Parathyroid adenoma (tissue), 2 donors: ENCODE measurements at regions not wholly inside any gene's neighbourhood (a gene's known extent, or its start where the extent isn't known, plus 50 kb on each side); places are given as distances from the start of the nearest gene placed in this dataset.

ENCODE experiments used
- H2AFZ ChIP-seq: fragments of 300-600 bp; sonication (generic); one replicate; pipeline ENCODE4 v1.7.0; 2017; ENCODE audit warnings: antibody characterized with exemption, mild to moderate bottlenecking
- H3K27ac ChIP-seq: fragments of 300-600 bp; sonication (generic); one replicate; pipeline ENCODE4 v1.7.0; 2017
- H3K27me3 ChIP-seq: fragments of 300-600 bp; sonication (generic); one replicate; pipeline ENCODE4 v1.7.0; 2017; ENCODE audit warnings: low read length; ENCODE audit not compliant: control insufficient read depth, insufficient read depth
- H3K36me3 ChIP-seq: fragments of 300-600 bp; sonication (generic); one replicate; pipeline ENCODE4 v1.7.0; 2017; ENCODE audit warnings: low read length; ENCODE audit not compliant: control insufficient read depth, insufficient read depth
- H3K4me1 ChIP-seq: fragments of 300-600 bp; sonication (generic); one replicate; pipeline ENCODE4 v1.7.0; 2017; ENCODE audit warnings: control low read depth
- H3K4me2 ChIP-seq: fragments of 300-600 bp; sonication (generic); one replicate; pipeline ENCODE4 v1.7.0; 2017; ENCODE audit warnings: low read length
- H3K4me3 ChIP-seq: fragments of 300-600 bp; sonication (generic); one replicate; pipeline ENCODE4 v1.7.0; 2017; ENCODE audit warnings: low read depth, low read length
- H3K79me2 ChIP-seq: fragments of 300-600 bp; sonication (generic); one replicate; pipeline ENCODE4 v1.7.0; 2017; ENCODE audit warnings: control low read depth
- H3K9ac ChIP-seq: fragments of 300-600 bp; sonication (generic); one replicate; pipeline ENCODE4 v1.7.0; 2017; ENCODE audit warnings: mild to moderate bottlenecking
- H3K9me3 ChIP-seq: fragments of 300-600 bp; sonication (generic); one replicate; pipeline ENCODE4 v1.7.0; 2017; ENCODE audit warnings: low read length; ENCODE audit not compliant: control insufficient read depth
- TF ChIP-seq, protein P1 (sequence below): fragments of 300-600 bp; sonication (generic); IDR thresholded peaks from one replicate; pipeline ENCODE4 v1.7.0; 2017; ENCODE audit warnings: antibody characterized with exemption, mild to moderate bottlenecking
- donor health status: primary hyperparathyroidism.

DNA sequence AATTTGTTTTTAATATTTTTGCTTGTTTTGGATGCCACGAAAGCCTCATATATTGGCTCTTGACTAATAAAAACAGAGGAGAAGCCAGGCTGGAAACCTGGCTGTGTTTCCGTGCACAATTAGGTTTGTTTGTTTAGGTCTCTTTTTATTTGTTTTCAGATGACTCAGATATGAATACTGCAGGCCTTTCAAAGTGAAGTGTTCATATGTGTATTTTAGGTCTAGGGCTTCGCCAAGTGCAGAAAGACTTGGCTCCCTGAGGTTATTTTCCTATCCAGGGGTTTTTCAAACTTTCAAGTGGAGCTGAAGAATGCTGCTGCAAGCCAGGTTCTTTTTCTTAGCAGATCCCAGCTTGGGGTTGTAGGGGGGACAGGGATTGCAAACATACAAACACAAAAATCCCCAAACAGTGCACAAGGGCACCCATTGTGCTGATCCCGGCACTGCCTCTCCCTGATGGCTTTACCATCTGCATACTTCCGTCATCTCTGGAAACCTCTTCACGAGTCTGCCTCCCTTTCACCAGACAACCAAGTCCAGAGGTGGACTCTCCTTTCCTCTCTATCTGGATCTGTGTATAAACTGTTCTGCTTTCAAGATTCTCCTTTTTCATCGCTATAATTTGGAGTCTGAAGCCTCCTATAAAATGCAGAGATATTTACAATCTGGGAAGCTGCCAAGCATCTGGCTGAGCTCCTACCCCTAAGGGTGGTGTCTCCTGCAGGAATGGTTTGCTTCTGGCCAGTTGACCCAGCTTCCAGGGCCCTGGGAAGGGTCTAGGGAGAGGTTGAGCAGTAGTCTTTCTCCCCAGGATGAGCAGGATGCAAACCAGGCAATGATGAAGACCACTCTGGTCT is 108.6 kb downstream of the SMIM20 start:
- Histone ChIP-seq H3K4me1 (no peaks in the 10 kb centered on the region), H3K27me3 (no peaks in the 10 kb centered on the region), H3K36me3 (no peaks in the 10 kb centered on the region), H3K4me3 (no peak overlapping the region), H3K9ac (no peak overlapping the region), H2AFZ (no peak overlapping the region), H3K9me3 (no peaks in the 10 kb centered on the region), H3K27ac (no peak overlapping the region), H3K4me2 (no peak overlapping the region), H3K79me2 (no peaks in the 10 kb centered on the region)
- TF ChIP-seq, protein P1, sequence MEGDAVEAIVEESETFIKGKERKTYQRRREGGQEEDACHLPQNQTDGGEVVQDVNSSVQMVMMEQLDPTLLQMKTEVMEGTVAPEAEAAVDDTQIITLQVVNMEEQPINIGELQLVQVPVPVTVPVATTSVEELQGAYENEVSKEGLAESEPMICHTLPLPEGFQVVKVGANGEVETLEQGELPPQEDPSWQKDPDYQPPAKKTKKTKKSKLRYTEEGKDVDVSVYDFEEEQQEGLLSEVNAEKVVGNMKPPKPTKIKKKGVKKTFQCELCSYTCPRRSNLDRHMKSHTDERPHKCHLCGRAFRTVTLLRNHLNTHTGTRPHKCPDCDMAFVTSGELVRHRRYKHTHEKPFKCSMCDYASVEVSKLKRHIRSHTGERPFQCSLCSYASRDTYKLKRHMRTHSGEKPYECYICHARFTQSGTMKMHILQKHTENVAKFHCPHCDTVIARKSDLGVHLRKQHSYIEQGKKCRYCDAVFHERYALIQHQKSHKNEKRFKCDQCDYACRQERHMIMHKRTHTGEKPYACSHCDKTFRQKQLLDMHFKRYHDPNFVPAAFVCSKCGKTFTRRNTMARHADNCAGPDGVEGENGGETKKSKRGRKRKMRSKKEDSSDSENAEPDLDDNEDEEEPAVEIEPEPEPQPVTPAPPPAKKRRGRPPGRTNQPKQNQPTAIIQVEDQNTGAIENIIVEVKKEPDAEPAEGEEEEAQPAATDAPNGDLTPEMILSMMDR: no peak

DNA sequence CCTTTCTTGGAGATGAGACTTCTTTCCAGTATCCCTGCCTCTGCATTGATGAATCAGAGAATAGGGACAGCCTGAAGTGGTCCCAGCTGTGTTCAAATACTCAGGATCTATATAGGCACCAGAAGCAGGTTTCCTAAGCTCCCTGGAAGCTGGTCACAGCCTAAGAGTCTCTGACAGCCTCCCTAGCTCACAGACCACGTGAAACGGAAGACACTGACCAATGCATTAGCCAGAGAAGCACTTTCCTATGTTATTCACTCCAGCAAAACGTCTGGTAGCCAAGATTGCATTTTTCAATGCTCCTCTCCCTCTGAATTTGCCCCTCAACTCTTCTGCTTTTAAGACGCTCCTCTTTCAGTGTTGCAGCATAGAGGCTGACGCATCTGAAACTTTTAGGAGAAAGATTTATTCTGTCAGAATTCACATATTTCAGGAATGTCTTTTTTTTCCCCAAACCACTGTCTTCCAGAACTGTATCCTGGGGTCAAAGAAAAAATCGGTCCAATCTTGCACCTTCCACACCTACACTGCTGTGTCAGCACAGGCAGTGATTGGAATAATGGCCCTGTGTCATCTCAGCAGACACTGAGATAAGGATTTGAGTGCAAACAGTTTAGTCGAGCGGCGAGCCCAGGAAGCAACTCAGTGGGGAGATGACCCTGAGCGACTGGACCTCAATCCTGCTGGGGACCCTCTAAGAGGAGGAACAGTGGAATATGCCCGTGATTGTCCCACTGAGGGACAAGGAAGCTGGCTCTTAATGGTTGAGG is 109.4 kb downstream of the SMIM20 start:
- H3K4me1 ChIP-seq: no peaks in the 10 kb centered on the region
- H3K9me3 ChIP-seq: no peaks in the 10 kb centered on the region
- no peak overlapping the region for H3K27ac ChIP-seq
- H3K4me2 ChIP-seq: no peak overlapping the region
- TF ChIP-seq, protein P1: no peak
- H3K36me3 ChIP-seq: no peaks in the 10 kb centered on the region
- H3K9ac ChIP-seq: no peak overlapping the region
- H3K79me2 ChIP-seq: no peaks in the 10 kb centered on the region
- no peak overlapping the region for H2AFZ ChIP-seq
- H3K27me3 ChIP-seq: no peaks in the 10 kb centered on the region
- H3K4me3 ChIP-seq: no peak overlapping the region

DNA sequence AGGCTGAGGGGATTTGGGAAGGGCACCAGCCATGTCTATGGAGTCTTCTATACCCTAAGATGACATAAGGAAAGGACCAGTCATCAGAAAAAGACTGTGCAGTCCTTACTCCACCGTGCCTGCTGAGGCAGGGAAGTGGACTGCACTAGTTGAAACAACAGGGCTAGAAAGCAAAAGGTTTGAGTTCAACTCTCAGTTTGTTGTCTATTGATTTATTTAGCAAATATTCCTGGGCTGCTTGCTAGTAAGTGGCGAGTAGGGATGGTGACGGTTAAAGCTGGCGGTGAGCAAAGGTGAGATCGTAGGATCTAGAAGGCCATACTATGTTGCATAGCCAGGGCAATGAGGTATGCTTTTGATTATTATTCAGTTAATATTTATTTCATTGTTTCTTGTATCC is 110.1 kb downstream of the SMIM20 start:
- TF ChIP-seq, protein P1: no peak
- no peaks in the 10 kb centered on the region for H3K36me3 ChIP-seq
- H3K4me3 ChIP-seq: no peak overlapping the region
- H3K9me3 ChIP-seq: no peaks in the 10 kb centered on the region
- H3K27ac ChIP-seq: no peak overlapping the region
- no peak overlapping the region for H3K4me2 ChIP-seq
- H3K27me3 ChIP-seq: no peaks in the 10 kb centered on the region
- H3K4me1 ChIP-seq: no peaks in the 10 kb centered on the region
- no peak overlapping the region for H2AFZ ChIP-seq
- H3K79me2 ChIP-seq: no peaks in the 10 kb centered on the region
- no peak overlapping the region for H3K9ac ChIP-seq

DNA sequence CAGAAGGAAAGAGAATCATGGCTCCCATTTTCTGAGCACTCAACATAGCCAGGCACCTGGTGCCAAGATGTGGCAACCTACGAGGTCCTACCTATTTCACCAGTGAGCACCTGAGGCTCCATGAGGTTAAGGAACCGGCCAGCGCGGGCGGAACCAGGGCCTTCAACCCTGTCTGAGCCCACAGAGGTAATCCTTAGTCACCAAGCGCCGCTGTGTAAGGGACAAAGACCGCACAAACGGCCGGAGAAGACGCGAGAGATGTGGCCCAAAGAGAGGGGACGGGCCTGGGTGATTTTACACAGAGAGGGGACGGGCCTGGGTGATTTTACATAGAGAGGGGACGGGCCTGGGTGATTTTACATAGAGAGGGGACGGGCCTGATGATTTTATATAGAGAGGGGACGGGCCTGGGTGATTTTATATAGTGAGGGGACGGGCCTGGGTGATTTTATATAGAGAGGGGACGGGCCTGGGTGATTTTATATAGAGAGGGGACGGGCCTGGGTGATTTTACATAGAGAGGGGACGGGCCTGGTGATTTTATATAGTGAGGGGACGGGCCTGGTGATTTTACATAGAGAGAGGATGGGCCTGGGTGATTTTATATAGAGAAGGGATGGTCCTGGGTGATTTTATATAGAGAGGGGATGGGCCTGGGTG is 114.2 kb downstream of the SMIM20 start:
- Histone ChIP-seq H3K27ac (no peak overlapping the region), H3K36me3 (no peaks in the 10 kb centered on the region), H3K4me2 (no peak overlapping the region), H3K9me3 (no peaks in the 10 kb centered on the region), H3K9ac (no peak overlapping the region), H2AFZ (no peak overlapping the region), H3K4me1 (no peaks in the 10 kb centered on the region), H3K4me3 (no peak overlapping the region), H3K79me2 (no peaks in the 10 kb centered on the region), H3K27me3 (no peaks in the 10 kb centered on the region)
- TF ChIP-seq, protein P1: no peak
